Activated naive CD4-positive, alpha-beta T cell treated with anti-CD3 and anti-CD28 coated beads, Interleukin-2, amount 10 ng/mL, durations not matched to agents 7 days and 5 days (primary cell): ENCODE measurements at regions not wholly inside any gene's neighbourhood (a gene's known extent, or its start where the extent isn't known, plus 50 kb on each side); places are given as distances from the start of the nearest gene placed in this dataset.
"Not testable (repeated sequence)": the region's sequence is repeated elsewhere in the genome, so short reads cannot be mapped to it uniquely, and the experiment has no call there.

Experiments
- CTCF ChIA-PET: fragments of 350-600 bp; sonication (Branson Sonifier 250); formaldehyde crosslinking; loops from one replicate; lab custom pipeline; 2021; ENCODE audit warnings: antibody characterized with exemption; lab: Charles Lee
- DNase-seq: peaks from one replicate; pipeline ENCODE4 v3.0.0-alpha.2; 2020
- H3K27ac Mint-ChIP-seq: one replicate; pipeline ENCODE4 v1.8.0; 2021; ENCODE audit warnings: mild to moderate bottlenecking, moderate library complexity, mixed read lengths
- H3K27me3 Mint-ChIP-seq: one replicate; pipeline ENCODE4 v1.8.0; 2021; ENCODE audit warnings: mild to moderate bottlenecking, mixed read lengths
- H3K36me3 Mint-ChIP-seq: one replicate; pipeline ENCODE4 v1.8.0; 2021; ENCODE audit warnings: mixed read lengths
- H3K4me1 Mint-ChIP-seq: one replicate; pipeline ENCODE4 v1.8.0; 2021; ENCODE audit warnings: mixed read lengths
- H3K4me3 Mint-ChIP-seq: one replicate; pipeline ENCODE4 v1.8.0; 2021; ENCODE audit warnings: mild to moderate bottlenecking, moderate library complexity, mixed read lengths
- H3K9me3 Mint-ChIP-seq: one replicate; pipeline ENCODE4 v1.8.0; 2021; ENCODE audit warnings: mixed read lengths

DNA sequence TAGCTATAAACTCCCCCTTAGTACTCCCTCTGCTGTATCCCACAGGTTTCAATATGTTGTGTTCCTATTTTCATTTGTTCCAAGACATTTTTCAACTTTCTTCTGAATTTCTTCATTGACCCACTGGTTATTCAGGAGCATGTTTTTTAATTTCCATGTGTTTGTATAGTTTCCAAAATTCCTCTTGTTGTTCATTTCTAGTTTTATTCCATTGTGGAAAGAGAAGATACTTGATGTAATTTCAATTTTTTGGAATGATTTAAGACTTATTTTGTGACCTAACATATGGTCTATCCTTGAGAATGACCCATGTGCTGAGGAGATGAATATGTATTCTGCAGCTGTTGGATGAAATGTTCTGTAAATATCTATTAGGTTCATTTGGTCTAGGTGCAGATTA lies 497.2 kb downstream of the BCKDHB start:
- H3K9me3 Mint-ChIP-seq = no peaks in the 10 kb centered on the region
- CTCF ChIA-PET = interaction anchor here (0.9 kb wide), 1 partner anchor 389 kb away, joined by 5 read pairs; no protein-coding TSS in a partner anchor

DNA sequence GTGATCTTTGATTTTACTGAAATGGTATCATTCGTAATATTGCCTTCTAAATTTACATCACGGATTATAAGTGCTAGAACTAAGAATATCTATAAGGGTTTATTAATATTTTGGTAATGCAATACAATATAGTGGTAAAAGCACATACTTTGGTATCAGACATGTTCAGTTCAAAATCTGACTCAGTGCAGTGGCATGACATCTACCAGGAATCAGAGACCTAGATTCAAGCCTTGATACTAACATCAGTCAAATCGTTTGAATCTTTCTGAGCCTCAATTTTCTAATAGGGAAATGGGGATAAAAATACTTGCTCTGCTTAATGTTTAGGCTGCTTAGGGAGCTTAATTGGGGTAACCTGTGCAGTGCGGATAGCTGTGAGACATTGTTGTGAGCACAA lies 488.0 kb downstream of the BCKDHB start:
- H3K4me3 Mint-ChIP-seq = no peak overlapping the region
- DNase-seq = no peak
- CTCF ChIA-PET = no interaction called here
- H3K9me3 Mint-ChIP-seq = no peaks in the 10 kb centered on the region
- H3K36me3 Mint-ChIP-seq = no peaks in the 10 kb centered on the region
- H3K4me1 Mint-ChIP-seq = no peaks in the 10 kb centered on the region
- H3K27ac Mint-ChIP-seq = no peak overlapping the region
- H3K27me3 Mint-ChIP-seq = no peaks in the 10 kb centered on the region

More for the DNA sequence above, 497.2 kb downstream of the BCKDHB start:
- Mint-ChIP-seq H3K36me3 (no peaks in the 10 kb centered on the region), H3K27me3 (no peaks in the 10 kb centered on the region), H3K4me3 (no peak overlapping the region), H3K27ac (no peak overlapping the region), H3K4me1 (no peaks in the 10 kb centered on the region)
- no peak for DNase-seq

DNA sequence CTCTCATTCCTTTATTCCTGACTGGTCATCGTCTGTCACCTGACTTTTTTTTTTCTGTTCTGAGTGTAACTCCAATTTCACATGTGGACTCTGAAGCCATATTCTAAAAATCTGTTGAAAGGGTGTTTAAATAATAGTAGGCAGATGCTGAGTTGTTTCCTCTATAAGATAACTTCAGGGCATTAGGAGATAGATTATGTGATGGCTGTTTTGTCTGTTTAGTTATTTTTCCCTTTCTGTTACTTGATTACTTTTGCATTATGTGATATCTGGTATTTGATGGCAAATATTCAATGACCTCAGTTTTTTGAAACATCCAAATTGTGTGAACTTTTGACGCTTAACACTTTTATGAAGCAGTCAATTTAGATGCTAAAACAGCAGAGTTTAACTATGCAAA lies 486.0 kb downstream of the BCKDHB start:
- no peak for DNase-seq

DNA sequence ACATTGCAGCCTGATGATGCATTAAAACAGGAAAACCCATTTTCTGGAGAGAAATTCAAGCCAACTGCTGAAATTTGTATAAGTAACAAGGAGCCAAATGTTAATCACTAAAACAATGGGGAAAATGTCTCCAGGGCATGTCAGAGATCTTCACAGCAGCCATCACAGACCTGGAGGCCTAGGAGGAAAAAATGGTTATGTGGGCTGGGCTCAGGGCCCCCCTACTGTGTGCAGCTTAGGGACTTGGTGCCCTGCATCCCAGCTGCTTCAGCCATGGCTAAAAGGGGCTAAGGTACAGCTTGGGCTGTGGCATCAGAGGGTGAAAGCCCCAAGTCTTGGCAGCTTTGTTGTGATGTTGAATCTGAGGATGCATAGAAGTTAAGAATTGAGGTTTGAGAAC lies 479.8 kb downstream of the BCKDHB start:
- Mint-ChIP-seq H3K4me1 (no peaks in the 10 kb centered on the region), H3K36me3 (no peaks in the 10 kb centered on the region), H3K9me3 (peaks cover 5% of the 10 kb centered on the region), H3K27ac (no peak overlapping the region), H3K27me3 (no peaks in the 10 kb centered on the region), H3K4me3 (no peak overlapping the region)
- DNase-seq = no peak
- CTCF ChIA-PET = no interaction called here

More for the DNA sequence above, 486.0 kb downstream of the BCKDHB start:
- Mint-ChIP-seq H3K27ac (no peak overlapping the region), H3K4me3 (no peak overlapping the region), H3K36me3 (no peaks in the 10 kb centered on the region), H3K27me3 (no peaks in the 10 kb centered on the region), H3K9me3 (peaks cover under 1% of the 10 kb centered on the region), H3K4me1 (no peaks in the 10 kb centered on the region)
- CTCF ChIA-PET = no interaction called here

DNA sequence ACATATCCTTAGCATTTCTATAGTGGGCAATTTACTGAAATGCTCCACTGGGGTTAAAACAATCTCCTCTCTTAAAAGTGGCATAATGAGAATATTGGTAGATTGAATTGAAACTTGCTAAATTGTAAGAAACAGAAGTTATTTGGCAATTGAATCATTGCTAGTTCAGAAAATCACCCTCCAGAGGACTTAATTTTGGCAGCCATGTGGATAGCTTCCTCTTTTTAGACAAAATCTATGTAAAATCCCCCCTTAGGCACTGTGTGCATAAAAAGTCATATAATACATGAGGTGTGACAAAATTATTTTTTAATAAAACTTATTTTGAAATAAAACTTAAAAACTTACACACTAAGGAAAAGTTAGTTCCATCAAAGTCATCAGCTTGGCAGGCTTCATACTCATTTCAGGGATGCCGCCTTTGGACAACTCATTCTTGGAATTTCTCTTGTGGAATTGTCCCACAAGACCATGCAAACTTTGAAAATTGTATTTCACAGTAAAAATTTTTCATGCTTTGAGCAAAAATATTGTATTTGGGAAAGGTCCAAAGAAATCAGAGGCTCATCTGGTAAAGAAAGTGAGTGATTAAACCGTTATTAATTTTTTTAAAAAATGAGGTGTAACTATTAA lies 473.0 kb downstream of the BCKDHB start:
- CTCF ChIA-PET = no interaction called here
- H3K9me3 Mint-ChIP-seq = no peaks in the 10 kb centered on the region
- H3K4me1 Mint-ChIP-seq = no peaks in the 10 kb centered on the region
- no peak overlapping the region for H3K4me3 Mint-ChIP-seq
- no peak overlapping the region for H3K27ac Mint-ChIP-seq
- H3K36me3 Mint-ChIP-seq = no peaks in the 10 kb centered on the region
- H3K27me3 Mint-ChIP-seq = no peaks in the 10 kb centered on the region
- DNase-seq = no peak

DNA sequence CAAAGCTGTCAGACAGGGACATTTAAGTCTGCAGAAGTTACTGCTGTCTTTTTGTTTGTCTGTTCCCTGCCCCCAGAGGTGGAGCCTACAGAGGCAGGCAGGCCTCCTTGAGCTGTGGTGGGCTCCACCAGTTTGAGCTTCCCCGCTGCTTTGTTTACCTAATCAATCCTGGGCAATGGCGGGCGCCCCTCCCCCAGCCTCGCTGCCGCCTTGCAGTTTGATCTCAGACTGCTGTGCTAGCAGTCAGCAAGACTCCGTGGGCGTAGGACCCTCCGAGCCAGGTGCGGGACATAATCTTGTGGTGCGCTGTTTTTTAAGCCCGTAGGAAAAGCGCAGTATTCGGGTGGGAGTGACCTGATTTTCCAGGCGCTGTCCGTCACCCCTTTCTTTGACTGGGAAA lies 466.8 kb downstream of the BCKDHB start:
- H3K27ac Mint-ChIP-seq, DNase-seq, H3K4me3 Mint-ChIP-seq, H3K9me3 Mint-ChIP-seq, H3K36me3 Mint-ChIP-seq, H3K27me3 Mint-ChIP-seq, H3K4me1 Mint-ChIP-seq, CTCF ChIA-PET: not testable (repeated sequence)

DNA sequence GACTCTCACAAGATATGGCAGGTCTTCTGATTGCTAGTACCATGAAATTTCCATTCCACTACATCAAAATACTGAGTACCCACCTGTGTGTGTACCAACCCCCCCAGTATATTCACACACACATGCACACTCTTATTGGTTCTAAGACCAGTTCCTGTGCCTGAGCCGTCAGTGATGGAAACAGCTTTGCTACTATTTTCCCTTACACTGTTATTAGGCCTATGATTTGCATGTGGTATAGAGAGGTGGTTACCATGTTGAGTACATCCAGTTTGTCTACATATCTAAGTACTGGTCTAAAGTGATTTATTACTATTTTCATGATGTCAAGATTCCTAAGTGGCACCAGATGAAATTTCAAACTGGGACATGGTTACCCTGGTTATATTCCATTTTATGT lies 459.9 kb downstream of the BCKDHB start:
- no peak for DNase-seq
- Mint-ChIP-seq H3K36me3 (no peaks in the 10 kb centered on the region), H3K4me1 (no peaks in the 10 kb centered on the region), H3K27ac (no peak overlapping the region), H3K9me3 (no peaks in the 10 kb centered on the region), H3K27me3 (no peaks in the 10 kb centered on the region), H3K4me3 (no peak overlapping the region)
- CTCF ChIA-PET = no interaction called here

DNA sequence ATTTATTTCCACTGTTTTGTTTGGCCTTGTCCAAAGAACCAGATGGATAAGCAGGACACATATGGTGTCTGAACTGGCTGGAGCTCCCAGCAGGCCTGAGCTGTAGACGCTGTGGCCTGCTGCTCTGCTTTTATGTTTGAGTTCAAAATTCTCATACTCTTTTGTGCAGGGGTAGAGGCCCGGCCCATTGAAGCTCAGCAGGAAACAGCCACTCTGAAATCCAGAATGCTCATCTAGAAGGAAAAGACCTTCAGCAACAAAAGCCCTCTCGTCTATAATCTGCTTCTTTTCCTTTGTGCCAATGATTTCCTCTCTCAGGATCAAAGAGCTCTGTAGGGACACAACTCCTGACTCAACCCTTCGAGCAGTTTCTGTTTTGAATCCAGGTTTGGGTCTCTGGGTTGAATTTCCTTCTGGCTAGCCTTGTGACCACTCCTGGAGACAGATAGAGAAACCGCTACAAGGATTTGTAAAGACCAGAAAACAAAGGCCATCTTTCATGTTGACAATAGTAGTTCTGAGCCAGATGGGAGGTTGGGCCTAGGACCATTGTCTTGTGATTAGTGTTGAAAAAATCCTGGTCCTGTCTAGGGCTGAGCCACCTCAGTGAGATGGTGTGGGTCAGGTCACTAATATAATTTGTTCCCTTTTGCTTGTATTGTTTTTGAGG lies 446.7 kb downstream of the BCKDHB start:
- CTCF ChIA-PET = no interaction called here
- no peak overlapping the region for H3K4me3 Mint-ChIP-seq
- H3K9me3 Mint-ChIP-seq = peaks cover 2% of the 10 kb centered on the region
- peaks cover 4% of the 10 kb centered on the region for H3K27me3 Mint-ChIP-seq
- H3K4me1 Mint-ChIP-seq = no peaks in the 10 kb centered on the region
- DNase-seq = no peak
- no peak overlapping the region for H3K27ac Mint-ChIP-seq
- H3K36me3 Mint-ChIP-seq = no peaks in the 10 kb centered on the region

DNA sequence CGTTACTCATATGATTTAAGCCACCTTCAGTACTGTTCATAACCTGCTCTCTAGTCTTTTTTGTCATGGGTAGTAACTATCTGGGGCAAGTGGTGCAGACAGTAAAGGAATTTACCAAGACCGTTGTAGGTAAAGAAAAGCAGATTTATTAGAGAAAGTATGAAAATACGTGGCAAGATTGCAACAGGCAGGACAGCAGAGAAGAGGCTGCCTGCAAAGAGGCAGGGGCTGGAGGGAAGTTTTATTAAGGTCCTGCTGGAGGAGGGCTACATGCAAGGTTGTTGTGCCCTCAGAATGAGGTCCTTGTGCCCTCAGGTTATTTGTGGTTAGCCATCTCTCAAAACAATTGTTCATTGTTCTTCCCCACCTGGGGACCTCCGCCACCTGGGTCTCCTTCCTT lies 444.3 kb downstream of the BCKDHB start:
- Mint-ChIP-seq H3K27me3 (no peaks in the 10 kb centered on the region), H3K4me3 (no peak overlapping the region), H3K36me3 (no peaks in the 10 kb centered on the region), H3K9me3 (no peaks in the 10 kb centered on the region), H3K4me1 (no peaks in the 10 kb centered on the region), H3K27ac (no peak overlapping the region)
- CTCF ChIA-PET = no interaction called here
- DNase-seq = no peak

DNA sequence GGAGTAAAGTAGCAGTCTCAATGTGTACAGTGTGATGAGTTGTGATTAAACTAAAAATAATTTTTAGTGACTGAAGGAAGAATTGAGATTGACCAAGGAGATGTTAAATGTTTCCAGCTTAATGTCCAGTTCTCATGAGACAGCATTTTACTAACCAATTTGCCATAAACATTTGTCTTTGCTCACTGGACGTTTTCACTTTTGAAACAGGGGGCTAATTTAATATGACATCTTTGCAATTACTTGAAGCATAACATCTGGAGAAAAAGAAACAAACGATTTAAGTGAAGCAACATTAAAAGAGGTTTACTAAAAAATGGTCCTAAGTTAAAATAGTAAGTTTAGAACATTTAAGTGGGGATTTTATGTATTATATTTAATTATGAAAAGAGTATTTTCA lies 443.8 kb downstream of the BCKDHB start:
- Mint-ChIP-seq H3K36me3 (no peaks in the 10 kb centered on the region), H3K27me3 (no peaks in the 10 kb centered on the region), H3K4me3 (no peak overlapping the region), H3K27ac (no peak overlapping the region), H3K9me3 (no peaks in the 10 kb centered on the region), H3K4me1 (no peaks in the 10 kb centered on the region)
- DNase-seq = no peak
- CTCF ChIA-PET = no interaction called here

DNA sequence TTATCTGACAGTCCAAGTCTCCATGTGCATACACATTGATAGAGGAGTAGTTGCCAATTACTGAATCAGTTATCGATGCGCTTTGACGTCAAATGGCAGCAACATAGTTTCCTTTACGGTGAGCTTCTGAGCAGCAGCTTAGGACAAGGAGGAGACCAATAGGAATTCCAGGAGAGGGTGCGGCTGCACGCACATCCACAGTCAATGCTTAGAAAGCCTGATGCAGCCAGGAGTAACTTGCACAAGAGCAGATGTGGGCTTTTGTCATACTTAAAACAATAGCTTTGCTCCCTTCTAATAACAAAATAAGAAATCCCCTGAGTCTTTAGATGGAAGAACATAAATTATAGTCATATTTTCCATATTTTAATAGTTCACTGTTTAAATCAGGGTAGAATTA lies 442.1 kb downstream of the BCKDHB start:
- Mint-ChIP-seq H3K27ac (no peak overlapping the region), H3K36me3 (no peaks in the 10 kb centered on the region), H3K9me3 (no peaks in the 10 kb centered on the region), H3K4me1 (no peaks in the 10 kb centered on the region), H3K4me3 (no peak overlapping the region), H3K27me3 (no peaks in the 10 kb centered on the region)
- CTCF ChIA-PET = no interaction called here
- DNase-seq = no peak

DNA sequence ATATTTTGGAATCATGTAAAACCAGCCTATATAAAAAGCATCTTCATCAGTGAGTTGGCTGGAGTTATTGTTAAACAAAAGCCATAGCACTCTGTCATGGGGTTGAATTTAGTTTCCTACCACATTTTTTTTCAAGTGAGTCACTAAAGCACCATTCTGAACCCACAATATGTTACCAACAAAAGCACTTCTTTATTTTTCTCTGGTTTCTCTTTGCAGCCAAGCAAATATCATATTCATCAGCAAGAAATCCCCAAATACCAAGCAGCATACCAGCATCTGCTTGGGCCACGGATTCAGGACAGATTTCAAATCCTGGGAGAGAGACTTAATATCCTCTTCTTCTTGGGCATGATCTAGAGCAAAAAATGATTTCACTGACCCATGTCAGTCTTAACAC lies 441.4 kb downstream of the BCKDHB start:
- no peaks in the 10 kb centered on the region for H3K27me3 Mint-ChIP-seq
- no peak overlapping the region for H3K27ac Mint-ChIP-seq
- H3K4me1 Mint-ChIP-seq = no peaks in the 10 kb centered on the region
- no peaks in the 10 kb centered on the region for H3K36me3 Mint-ChIP-seq
- CTCF ChIA-PET = no interaction called here
- no peak for DNase-seq
- H3K4me3 Mint-ChIP-seq = no peak overlapping the region
- H3K9me3 Mint-ChIP-seq = no peaks in the 10 kb centered on the region

DNA sequence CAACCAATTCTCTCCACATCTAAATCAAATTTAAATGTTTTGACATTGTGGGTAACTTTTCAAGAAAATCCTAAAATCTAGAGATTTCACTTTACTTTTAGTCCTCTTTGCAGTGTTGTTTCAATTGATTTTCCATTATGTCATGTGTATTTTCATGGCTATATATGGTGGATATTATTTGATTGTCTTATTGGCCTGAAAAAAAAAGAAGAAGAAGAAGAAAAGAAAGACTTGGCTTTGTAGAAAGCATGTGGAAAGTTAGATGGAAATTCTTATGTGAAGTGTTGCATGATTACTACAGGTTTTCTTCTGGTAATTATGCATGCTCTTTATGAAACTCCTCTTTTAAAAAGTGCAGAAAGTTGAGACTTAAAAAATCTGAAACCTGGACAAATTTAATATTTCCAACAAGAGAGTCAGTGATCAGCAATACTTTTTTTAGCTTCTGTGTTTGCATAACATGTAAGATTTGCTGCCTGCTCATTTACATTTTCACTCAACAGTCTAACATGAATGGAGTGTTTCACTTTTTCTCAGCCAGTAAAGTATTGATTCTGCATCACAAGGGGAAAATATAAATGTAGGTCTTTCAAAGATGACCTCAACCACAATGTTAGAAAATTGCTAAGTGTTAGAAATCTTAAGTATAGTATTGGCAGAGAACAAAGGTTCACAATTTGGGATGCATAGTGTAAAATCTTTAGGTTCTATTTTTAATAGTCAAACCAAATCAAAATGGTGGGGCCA lies 438.7 kb downstream of the BCKDHB start:
- Mint-ChIP-seq H3K27me3 (no peaks in the 10 kb centered on the region), H3K4me1 (no peaks in the 10 kb centered on the region), H3K4me3 (no peak overlapping the region), H3K9me3 (no peaks in the 10 kb centered on the region), H3K36me3 (no peaks in the 10 kb centered on the region), H3K27ac (no peak overlapping the region)
- DNase-seq = no peak
- CTCF ChIA-PET = no interaction called here

DNA sequence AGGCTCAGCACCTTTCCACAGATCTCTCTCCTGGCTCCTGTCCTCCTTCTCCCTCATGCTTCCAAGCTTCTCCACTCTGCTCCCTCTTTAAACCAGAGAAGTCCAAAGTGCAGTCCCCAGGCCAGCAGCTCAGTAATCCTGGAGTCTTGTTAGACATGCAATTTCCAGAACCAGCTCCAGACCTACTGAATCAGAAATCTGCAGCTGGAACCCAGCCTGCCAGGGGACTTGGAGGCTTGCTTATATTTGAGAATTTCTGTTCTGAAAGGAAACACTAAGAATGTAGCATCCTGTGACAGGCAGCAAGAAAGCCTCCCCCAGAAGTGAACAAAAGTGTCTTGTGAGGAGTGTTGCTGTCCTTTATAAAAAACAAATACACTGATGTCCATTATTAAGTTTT lies 438.1 kb downstream of the BCKDHB start:
- Mint-ChIP-seq H3K36me3 (no peaks in the 10 kb centered on the region), H3K27me3 (no peaks in the 10 kb centered on the region), H3K4me1 (no peaks in the 10 kb centered on the region), H3K27ac (no peak overlapping the region), H3K4me3 (no peak overlapping the region), H3K9me3 (no peaks in the 10 kb centered on the region)
- DNase-seq = no peak
- CTCF ChIA-PET = no interaction called here
